Forelimb muscle (tissue), 1 donor: ENCODE measurements at regions not wholly inside any gene's neighbourhood (a gene's known extent, or its start where the extent isn't known, plus 50 kb on each side); places are given as distances from the start of the nearest gene placed in this dataset.
"Not testable (repeated sequence)": the region's sequence is repeated elsewhere in the genome, so short reads cannot be mapped to it uniquely, and the experiment has no call there.

Experiments used
- DNase-seq: peaks from one replicate; pipeline ENCODE4 v3.0.0-alpha.2; 2013; ENCODE audit warnings: low read depth

DNA sequence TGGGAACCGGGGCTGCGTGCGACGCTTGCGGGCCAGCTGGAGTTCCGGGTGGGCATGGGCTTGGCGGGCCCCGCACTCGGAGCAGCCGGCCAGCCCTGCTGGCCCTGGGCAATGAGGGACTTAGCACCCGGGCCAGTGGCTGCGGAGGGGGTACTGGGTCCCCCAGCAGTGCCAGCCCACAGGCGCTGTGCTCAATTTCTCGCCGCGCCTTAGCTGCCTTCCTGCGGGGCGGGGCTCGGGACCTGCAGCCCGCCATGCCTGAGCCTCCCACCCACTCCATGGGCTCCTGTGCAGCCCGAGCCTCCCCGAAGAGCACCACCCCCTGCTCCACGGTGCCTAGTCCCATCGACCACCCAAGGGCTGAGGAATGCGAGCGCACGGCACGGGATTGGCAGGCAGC lies 63.8 kb downstream of the PLXNA1 start:
- DNase-seq = not testable (repeated sequence)

DNA sequence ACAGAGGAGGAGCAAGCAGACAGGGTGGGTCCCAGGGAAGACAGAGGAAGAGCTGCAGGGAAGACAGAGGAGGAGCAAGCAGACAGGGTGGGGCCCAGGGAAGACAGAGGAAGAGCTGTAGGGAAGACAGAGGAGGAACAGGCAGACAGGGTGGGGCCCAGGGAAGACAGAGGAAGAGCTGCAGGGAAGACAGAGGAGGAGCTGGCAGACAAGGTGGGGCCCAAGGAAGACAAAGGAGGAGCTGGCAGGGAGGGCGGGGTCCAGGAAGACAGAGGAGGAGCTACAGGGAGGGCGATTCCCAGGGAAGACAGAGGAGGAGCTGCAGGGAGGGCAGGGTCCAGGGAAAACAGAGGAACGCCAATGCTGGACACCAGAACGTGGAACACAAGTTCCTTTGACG lies 66.5 kb downstream of the PLXNA1 start:
- no peak for DNase-seq

DNA sequence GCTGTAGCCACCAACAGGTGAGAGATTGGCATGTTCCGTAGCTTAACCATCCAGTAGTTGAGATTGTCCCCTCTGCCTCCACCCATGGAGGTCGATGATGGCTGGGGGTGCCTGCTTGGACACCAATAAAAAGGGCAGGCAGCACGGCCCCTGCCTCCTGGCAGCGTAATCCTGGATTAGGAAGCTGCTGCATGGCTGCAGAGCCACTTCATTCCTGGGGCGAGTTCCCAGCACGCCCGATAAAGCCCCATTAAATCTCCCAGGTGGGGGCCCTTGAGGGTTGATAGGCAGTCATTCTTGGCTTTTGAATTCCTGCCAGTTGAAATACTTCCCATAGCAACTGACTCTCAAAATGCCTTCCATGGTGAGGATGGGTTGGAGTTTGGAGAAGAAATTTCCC lies 67.8 kb downstream of the PLXNA1 start:
- DNase-seq = no peak

DNA sequence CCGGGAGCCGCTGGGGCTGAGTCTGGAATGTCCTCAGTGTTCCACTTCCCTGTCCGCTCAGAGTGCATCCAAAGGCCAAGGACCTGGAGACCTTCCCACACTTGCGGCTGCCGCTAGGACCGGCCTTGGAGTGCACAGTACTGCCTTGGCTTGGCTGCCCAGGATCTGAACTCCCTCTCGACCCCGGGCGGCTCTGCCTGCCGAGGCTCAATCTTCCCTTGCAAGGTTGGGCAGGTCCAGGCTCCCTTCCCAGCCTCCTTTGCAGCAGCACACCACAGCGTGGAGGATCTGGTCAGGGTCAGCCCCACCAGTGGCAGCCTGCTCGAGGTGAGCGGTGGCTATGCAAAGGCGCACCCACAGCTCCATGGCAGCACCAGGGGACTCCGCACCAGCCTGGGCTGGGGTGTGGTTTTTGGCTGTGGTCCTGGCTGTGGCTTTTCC lies 69.2 kb downstream of the PLXNA1 start:
- peak; percentile 66 for DNase-seq

DNA sequence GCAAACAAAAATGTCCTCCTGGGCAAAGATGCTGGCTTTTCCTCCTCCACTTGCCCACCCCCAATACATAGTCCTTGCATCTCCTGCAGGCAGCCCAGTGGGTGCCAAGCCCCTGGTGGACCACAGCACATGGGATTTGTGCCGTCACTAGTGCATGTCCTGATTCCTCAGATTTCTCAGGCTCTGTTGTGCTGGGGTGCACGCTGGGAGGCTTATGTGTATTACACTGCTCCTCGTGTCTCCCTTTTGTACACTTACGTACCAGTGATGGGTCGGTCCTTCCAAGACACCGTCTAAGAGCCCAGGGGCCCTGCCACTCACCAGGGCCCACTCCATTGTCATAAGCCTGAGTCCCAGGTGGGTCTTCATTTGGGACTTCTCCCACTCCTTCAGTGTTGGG lies 70.1 kb downstream of the PLXNA1 start:
- DNase-seq = no peak

DNA sequence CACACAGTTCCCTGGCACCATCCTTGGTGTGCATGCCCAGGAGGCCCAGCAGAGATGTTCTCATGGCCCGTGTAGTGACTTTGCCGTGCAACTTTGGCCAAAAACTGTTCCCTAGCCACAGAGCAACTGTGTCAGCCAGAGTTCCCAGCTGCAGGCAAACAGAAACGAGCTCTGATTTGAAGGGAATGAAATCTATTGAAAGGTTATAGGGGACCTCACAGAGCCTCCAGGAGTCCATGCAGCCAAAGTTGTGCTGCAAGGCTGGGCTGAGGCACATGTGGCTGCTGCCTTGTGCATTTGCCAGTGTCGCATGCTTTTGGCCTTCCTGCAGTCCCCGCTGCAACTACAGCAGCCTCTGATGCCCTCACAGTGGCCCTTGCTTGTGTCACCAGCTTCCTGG lies 70.5 kb downstream of the PLXNA1 start:
- DNase-seq = no peak

DNA sequence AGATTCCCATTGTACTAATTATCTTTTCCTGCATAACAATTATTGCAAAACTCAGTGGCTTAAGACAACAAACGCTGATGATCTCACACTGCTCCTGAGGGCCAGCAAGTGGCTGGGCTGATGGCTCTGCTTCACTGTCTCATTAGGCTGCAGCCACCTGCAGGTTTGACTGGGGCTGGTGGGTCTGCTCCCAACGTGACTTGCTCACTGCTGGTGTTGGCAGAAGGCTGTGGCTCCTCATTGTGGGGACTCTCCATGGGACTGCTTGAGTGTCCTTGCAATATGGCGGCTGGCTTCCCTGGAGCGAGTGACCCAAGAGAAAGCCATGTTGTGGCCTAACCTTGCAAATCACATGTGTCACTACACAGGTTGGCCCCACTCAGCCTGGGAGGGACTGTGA lies 71.1 kb downstream of the PLXNA1 start:
- no peak for DNase-seq

DNA sequence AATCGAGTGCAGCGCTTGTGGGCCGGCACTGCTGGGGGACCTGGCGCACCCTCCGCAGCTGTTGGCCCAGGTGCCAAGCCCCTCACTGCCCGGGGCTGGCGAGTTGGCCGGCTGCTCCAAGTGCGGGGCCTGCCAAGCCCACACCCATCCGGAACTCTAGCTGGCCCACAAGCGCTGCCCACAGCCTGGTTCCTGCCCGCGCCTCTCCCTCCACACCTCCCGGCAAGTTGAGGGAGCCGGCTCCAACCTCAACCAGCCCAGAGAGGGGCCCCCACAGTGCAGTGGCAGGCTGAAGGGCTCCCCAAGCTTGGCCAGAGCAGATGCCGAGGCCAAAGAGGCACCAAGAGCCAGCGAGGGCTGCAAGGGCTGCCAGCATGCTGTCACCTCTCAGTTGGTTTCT lies 73.4 kb downstream of the PLXNA1 start:
- DNase-seq = no peak

DNA sequence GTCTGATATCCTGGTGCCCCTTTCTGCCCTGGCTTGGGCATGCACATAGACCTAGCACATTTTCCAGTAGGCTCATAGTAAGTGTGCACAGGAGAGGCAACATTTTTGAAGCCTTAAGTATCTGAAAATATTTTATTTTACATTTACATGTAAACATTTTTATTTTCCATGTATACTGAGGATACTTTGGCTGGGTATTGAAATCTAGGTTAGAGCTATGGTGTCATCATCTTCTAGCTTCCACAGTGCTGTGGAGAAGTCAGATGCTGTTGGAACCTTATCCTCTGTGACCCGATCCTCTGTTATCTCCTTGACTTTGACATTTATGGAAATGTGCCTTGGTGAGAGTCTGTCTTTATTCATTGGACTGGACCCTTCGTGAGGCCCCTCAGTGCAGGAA lies 74.1 kb downstream of the PLXNA1 start:
- no peak for DNase-seq

DNA sequence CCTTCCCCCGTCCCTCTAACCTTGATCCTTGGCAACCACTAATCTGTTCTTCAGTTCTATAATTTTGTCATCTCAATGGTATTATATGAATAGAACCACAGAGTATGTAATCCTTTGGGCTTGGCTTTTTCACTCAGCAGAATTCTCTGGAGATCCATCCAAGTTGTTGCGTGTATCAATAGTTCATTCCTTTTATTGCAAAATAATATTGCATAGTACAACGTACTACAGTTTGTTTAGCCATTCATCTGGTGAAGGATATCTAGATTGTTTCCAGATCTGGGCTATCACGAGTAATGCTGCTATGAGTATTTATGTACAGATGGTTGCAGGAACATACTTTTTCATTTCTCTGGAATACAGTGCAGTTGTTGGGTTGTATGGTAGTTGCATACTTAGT lies 76.2 kb downstream of the PLXNA1 start:
- DNase-seq = no peak

DNA sequence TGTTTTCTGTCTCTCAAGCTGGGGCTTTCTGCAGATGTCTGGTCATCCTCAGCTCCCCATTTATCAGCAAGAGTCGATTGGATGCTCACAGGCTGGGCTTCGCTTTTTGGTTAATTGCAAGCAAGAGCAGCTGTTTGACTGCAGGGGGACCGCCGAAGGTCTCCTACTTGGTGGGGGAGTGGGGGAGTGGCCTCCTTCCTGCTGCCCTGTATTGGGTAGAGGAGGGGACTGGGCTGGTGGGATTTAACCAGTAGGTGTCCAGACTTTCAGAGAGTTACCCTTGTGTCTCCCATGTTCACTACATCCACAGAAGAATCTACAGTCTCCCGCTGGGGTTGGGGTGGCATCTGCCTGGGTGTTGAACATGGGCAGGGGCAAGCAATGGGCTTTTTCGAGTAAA lies 78.7 kb downstream of the PLXNA1 start:
- no peak for DNase-seq

DNA sequence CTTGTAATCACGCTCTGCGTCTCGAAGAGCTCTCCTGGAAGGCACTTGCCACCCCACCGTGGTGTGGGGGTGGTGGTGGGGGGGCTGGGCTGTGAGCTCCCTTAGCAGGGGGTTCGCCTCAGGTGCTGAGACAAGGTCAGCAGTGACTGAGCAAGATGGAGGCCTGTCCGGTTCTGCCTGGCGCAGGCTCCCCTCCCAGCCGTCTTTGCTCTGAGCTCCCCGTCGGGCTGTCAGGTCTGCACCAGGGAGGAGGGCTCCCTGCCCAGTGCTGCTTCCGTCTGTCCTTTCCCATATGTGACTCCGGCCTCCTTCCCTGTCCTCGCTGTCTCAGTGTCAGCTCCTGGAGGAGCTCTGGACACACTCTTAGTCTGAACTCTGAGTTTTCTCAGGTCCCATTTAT lies 80.0 kb downstream of the PLXNA1 start:
- no peak for DNase-seq

DNA sequence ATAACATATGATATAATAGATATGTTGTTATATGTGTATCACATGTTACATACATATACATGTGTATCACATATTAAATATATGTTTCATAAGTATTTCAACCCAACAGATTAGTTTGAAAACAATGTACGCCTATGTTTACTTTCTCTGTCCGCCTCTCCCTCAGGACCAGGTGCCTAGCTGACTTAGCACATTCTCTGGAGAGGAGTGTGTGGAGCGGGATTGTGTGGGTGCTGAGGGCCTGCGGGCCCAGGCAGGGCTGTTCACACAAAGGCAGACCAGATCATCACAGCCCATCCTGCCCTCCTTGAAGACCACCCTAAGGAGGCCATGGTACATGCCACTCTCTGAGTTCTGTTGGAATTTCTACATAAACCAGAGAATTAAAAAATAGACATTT lies 81.0 kb downstream of the PLXNA1 start:
- no peak for DNase-seq

DNA sequence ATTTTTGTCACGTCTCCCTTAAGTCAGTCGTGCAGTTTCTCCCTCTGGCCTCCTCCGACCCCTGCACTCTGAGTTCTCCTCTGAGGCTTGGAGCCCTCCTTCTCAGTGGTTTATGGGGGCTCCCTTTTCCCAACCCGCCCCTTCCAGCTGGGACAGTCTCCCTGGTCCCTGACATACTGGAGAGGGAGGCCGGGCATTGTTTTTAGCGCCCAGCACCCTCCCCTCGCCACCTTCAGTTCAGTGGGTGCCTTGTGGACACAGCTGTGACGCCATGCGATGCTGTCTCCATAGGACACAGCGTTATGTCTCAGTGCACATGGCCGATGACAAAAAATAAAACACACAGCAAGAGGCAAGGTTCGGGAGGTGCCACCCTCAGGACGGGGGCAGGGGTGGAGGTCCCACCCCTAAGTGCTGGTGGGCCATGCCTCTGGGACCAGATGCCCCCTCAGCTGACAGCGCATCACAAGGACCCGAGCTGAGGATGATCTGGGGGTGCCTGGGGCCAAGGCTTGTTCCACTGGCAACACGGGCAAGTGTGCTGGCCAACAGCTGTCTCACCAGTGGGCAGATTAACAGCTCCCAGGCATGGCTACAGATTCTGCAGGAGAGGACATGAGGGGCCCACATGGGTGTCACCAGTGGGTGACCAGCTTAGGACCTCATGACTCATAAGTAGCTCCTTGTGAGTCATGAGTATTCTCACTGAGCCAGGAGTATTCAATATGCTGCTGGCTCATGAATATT lies 81.6 kb downstream of the PLXNA1 start:
- DNase-seq = no peak

DNA sequence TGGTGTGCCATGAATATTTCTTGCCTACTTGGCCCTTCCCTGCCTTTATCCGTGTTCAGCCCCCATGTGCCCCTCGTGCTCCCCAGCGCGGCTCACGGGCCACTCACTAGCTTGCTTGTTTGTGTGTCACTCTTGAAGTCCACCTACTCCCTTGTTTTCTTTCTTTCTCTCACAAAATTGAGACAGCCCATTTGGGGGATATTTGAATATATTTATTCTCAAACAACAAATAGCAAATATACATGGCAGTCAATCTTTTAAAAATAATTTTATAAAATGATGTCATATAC lies 82.2 kb downstream of the PLXNA1 start:
- no peak for DNase-seq

DNA sequence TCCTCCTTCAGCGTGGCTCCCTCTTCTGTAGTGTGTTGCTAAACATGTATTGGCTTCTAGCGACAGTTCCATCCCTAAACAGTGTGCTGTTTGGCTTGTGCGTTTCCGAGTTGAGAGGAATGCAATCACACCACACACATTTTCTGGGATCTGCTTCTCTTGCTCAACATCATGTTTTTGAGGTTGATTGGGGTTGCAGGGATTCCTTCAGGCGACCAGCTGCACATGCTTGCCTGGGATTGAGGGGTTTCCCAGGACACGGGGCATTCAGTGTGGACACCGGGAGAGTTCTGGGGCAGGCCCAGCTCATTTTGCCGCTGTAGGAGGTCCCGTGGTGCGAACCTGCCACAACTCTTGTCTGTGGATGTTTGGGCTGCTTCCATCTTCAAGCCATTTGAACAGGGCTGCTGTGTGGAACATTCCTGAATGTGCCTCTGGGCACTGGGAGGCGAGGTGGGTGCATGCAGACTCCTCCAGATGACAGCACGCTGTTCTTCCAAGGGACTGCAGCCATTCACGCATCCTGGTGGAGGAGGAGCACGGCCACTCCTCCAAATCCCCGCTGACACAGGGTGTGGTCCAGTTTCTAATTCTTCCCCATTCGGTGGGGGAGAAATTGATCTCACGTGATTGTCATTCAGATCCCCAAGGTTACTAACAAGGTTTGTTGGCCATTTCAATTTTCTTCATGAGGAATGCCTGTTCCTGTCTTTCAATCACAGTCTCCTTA lies 82.8 kb downstream of the PLXNA1 start:
- no peak for DNase-seq

DNA sequence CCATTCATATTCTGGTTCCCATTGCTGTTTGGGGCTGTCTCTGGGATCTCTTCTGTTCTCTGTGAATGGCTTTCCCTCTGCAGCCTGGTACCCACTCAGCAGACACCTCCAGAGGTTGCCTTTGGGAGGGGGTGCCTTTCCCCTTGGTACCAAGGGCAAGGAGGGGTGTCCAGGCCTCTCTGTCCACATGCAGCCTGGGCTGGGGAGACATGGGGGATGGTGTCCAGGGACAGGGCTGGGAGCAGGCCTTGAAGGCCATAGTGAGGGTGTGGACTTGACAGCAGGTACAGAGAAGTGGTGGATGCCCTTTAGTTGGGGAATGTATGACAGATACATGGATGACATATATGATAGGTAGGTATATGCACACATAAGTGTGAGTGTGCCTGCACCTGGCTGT lies 83.7 kb downstream of the PLXNA1 start:
- no peak for DNase-seq

DNA sequence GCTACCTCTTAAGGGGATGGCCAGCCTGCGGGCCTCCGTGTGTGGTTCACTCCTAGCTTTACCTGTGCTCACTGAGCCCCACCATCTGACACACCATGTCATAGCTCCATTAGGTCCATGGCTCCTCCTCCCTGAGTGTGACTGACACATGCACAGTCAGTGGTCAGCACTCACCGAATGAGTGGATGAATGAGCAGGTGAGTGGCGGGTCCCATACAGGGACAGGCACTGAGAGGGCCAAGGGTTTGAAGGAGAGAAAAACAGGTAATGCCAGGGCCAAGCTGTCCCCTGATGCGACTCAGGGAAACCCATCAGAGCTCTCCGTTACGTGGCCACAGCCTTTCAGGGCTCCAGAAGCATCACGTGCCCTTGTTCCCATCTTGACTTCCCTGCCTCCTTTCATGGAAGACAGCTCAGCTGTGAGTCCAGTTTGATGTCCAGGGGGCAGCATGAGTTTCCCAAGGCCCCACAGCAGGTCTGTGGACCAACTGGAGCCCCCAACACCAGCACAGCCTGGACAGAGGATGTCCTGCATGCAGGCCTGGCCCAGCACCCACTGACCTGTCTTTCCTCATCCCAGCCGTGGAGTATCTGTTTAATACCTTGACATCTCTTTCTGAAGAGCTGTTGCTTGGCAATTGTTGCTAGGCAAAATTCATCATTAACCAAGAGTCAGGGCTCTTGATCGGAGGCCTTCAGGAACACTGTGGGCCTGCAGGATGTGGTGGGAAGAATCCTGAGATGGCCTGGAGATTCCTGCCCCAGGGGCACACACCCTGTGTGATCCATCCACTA lies 84.4 kb downstream of the PLXNA1 start:
- DNase-seq = no peak

DNA sequence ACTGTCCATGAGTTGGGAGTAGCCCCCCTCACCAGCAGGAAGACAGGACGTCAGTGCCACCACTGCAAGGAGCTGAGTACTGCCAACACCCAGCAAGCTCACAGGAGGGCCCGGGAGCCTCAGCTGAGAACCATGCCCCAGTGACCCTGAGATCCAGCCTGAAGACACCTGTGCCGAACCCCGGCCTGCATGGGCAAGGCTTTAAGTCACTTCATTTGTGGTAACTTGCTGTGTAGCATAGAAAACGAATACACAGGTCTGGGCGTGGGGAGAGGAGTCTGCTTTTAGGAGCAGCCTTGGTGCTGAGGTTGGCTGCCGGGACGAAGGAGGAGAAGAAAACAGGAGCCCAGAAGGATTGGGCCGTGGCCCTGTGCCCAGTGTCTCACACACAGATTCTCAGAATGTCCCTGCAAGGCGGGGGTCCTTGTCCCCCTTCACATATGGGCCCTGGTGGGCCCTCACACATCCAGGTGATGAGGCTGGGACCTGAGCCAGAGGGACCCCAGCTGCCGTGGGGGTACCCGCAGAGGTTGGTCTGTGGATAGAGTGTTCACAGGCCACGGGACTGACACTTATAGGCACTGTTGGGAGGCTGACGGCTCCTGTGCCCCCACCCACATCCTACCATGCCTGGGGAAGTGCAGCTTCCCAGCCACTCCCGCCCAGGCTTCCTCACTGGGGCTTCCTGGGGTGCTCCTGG lies 85.3 kb downstream of the PLXNA1 start:
- DNase-seq = no peak

DNA sequence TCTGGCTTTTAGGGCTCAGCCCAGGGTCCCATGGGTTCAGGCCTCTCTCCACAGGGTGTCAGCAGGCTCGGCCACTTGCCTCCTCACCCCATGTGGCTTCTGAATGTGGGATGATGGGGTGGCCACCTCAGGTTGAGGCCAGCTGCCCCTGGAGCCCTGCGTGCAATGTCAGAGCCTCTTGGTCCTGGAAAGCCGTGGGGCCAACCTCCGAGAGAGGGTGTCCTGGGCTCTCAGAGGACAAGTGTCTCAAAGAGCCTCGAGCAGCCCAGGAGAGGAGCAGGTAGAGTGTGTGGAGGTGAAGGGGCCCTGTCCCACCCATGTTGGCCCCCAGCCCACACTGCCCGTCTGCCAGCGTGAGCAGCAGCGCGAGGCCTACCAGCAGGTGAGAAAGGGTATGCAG lies 86.0 kb downstream of the PLXNA1 start:
- no peak for DNase-seq

DNA sequence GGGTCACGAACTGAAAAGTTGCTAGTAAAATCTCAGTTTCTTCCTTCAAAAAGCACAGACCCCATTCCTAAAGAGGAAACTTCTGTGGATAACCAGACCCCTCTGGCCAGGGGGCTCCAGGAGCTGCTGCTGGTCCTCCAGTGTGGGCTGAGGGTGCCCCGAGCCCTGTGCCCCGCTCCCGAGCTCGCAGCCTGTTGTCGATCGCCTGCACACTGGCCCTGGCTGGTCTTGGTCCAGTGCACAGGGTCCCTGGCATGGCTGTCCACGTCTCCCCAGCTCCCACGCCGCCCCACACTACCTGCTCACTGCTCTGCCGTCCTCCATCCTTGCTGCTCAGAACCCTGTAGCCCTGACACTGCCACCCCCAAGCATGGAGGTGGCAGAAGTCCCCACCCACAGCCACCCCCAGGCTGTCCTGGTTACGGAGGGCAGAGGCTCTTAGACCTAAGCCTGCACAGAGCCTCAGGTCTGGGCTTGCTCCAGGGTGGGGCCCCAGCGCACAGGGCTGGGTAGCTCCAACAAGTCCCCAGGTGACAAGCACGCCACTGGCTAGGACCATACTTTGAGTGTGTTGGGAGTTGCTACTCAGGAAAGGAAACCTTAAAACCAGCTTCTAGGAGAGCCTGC lies 87.0 kb downstream of the PLXNA1 start:
- no peak for DNase-seq

DNA sequence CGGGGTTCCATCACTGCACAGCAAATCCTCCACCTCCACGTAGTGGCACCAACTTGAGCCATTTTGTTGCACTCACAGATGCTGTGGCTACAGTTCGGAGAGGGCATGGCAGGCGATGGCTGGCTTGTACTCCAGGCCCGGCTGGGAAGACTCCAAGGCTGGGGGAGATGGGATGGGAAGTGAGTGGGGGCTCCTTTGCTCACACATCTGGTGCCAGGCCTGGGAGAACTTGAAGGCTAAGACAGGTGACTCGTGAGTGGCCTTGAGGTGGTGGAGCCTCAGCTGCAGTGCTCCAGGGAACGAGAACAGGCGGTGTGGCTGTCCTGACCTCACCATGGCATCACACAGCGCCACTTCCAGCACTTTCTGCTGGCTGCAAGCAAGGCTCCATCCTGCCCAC lies 87.9 kb downstream of the PLXNA1 start:
- no peak for DNase-seq
